ENCODE measurements at regions not wholly inside any gene's neighbourhood (a gene's known extent, or its start where the extent isn't known, plus 50 kb on each side); places are given as distances from the start of the nearest gene placed in this dataset.

DNA sequence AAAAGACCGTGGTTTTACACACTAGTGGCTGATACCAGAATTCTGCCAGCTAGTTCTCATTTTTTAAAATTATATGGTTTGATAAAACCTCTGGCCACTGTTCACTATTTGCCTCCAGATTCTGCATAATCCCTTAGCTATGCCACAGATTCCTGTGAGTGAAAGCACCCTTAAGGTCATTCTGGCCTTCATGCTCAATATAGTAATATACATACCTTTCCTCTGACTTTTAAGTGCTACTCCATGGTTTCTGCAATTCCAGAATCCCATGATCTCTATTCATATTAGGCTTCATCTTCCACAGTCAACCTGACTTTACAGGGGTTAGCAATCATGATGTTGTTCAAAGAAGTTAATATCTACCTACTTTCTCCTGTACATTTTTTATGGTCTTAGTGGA is 274.1 kb upstream of the EDNRB start:
- TF ChIP-seq, protein P1, sequence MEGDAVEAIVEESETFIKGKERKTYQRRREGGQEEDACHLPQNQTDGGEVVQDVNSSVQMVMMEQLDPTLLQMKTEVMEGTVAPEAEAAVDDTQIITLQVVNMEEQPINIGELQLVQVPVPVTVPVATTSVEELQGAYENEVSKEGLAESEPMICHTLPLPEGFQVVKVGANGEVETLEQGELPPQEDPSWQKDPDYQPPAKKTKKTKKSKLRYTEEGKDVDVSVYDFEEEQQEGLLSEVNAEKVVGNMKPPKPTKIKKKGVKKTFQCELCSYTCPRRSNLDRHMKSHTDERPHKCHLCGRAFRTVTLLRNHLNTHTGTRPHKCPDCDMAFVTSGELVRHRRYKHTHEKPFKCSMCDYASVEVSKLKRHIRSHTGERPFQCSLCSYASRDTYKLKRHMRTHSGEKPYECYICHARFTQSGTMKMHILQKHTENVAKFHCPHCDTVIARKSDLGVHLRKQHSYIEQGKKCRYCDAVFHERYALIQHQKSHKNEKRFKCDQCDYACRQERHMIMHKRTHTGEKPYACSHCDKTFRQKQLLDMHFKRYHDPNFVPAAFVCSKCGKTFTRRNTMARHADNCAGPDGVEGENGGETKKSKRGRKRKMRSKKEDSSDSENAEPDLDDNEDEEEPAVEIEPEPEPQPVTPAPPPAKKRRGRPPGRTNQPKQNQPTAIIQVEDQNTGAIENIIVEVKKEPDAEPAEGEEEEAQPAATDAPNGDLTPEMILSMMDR (IDR thresholded peaks at IDR 0.05; ENCODE audit: low read length), result no peak
- TF ChIP-seq EZH2 (IDR thresholded peaks at IDR 0.05; ENCODE audit: borderline replicate concordance, low read length), result no peak

All from OCI-LY1 (cell line).